ENCODE measurements at regions not wholly inside any gene's neighbourhood (a gene's known extent, or its start where the extent isn't known, plus 50 kb on each side); places are given as distances from the start of the nearest gene placed in this dataset.

DNA sequence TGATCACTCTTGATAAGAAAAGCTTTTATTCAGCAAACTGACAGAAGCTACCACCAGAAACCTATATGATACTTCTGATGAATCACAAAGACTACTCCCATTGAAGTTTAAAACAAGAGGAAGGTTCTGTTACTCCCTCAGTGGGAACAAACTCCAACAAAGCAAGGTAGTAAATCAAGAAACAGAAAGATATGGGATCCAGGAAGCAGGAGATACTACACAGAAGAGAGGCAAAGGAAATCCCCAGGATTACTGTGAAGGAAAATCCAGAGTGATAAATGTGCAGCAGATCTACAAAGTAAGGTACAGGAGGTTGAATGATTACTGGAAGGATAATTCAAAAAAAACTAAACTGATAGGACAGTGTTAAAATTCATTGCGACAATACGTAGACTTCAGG is 222.4 kb downstream of the HHIP start:
- no peak for TF ChIP-seq POLR2A (IDR thresholded peaks at IDR 0.05; ENCODE audit: low read depth, low read length)
- FAIRE-seq: no peak
- DNase-seq (ENCODE audit: insufficient read length, low spot score): no peak

DNA sequence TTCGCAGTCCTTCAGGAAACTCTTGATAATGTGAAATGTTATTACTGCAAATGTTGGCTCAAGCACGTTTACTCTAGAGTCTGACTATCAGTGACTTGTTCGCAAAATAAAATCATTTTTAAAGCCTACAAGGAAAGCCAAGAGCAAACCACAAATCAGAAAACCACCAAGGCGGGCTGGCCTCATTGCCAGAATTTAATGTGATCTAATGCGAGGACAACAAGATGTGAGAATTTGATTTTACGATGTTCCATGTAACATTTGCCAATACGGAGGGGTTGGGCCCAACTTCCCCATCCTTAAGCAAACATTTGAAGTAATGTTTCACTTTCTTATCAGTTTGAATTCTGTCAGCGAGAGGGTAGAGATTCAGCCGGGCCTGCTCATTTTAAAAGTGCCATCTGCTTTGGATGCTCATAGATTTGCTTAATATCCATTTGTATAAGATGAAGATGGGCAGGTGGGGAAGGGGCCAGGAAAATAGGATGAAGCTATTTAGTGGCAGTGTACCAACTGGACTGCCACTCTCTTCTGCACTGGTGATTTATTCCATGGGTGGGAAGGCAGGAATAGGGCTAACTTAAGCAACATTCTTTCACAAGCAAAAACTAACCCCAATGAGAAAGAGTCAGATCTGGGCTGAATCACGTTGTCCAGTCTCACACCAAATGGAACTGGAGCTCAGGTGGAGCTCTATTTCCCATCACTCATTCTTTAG is 225.3 kb downstream of the ANAPC10 start:
- no peak for TF ChIP-seq POLR2A (IDR thresholded peaks at IDR 0.05; ENCODE audit: low read depth, low read length)
- no peak for DNase-seq (ENCODE audit: insufficient read length, low spot score)
- FAIRE-seq: no peak

DNA sequence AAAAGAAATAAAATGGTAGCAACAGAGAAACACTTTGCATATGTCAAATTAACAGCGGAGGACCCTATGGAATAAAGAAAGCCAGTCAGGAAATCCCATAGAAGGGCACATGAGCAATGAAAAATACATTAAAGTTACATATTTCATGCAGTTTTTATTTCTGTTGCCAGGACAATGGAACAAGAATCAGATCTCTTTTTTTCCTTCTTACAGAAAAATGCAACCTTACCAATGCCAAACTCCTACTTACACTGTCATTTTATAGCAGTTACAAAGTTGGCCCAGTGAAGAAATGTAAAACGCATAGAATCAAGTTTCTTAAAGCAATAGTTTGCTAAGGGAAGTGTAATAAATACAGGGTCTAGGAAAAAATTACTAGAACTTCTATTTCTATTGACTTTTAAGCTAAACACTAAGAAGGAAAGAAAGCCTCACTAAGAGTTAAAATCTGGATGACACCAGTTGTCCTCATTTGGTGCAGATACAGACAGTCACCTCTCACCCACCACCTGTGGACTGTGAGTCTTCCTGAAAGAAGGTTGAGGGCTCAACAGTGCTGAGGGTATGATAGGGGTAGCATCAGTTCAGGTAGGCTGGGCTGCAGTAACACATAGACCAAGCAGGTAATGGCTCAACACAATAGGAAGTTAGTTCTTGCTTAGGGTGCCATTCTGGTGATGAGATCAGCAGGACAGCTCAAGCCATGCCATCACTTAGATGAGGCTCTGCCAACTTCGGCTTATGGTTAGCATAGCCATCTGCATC is 224.6 kb downstream of the ANAPC10 start:
- FAIRE-seq: no peak
- DNase-seq (ENCODE audit: insufficient read length, low spot score): no peak
- TF ChIP-seq POLR2A (IDR thresholded peaks at IDR 0.05; ENCODE audit: low read depth, low read length): no peak

DNA sequence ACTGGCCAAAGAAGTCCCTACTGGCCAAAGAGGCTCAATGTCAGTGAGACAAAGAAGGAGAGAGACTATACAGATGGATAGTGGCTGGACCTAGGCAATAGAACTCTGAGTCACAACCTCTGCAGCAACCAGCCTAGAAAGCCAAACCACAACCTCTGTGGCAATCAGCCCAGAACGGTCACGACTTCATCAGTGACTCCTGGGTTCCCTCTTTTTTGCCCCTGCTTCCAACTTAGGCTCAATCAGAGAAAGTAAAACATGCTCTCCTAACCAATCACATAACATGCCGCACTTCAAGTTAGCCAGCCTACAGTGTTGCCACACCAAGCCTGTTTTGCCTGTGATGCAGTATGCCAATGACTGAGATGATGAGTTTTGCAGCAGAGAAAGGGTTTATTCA is 203.4 kb downstream of the ANAPC10 start:
- FAIRE-seq: peak; percentile 71
- no peak for TF ChIP-seq POLR2A (IDR thresholded peaks at IDR 0.05; ENCODE audit: low read depth, low read length)
- peak; percentile 15 for DNase-seq (ENCODE audit: insufficient read length, low spot score)

DNA sequence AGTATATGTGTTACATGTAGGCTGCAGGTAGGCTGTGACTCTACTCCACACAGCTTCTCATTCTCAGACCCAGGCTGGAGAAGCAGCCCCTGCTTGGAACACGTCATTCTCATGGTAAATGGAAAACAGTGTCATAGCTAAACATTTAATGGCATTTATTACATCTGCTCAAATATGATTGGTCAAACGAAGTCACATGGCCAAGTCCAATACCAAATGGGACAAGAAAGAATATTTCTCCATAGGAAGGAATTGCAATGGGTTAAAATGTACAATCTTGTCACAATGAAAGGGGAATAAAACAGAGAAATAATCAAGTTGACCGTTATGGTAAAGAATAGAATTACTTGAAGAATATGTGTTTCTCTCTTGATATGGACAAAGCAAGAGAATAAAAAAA is 198.6 kb downstream of the ANAPC10 start:
- DNase-seq (ENCODE audit: insufficient read length, low spot score) (no peak), FAIRE-seq (no peak)
- no peak for TF ChIP-seq POLR2A (IDR thresholded peaks at IDR 0.05; ENCODE audit: low read depth, low read length)

DNA sequence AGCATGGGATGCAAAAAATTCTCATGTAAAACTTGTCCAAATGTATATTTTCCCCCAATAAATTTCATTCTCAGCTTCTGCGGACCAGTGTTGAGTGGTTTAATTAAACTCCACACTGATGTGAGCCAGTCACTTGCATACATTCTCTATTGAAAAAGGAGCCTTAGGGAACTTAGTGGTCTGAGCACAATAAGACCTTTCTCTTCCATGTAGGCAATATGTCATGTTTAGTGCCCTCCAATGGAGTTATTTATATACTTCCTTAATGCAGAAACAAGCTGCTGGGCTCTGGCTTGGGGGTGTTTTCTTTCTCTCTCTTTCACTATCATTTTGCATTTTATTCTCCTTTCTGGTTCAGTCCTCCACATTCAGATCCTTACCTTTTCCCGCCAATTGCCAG is 196.9 kb downstream of the ANAPC10 start:
- TF ChIP-seq POLR2A (IDR thresholded peaks at IDR 0.05; ENCODE audit: low read depth, low read length): no peak
- DNase-seq (ENCODE audit: insufficient read length, low spot score) (no peak), FAIRE-seq (no peak)

DNA sequence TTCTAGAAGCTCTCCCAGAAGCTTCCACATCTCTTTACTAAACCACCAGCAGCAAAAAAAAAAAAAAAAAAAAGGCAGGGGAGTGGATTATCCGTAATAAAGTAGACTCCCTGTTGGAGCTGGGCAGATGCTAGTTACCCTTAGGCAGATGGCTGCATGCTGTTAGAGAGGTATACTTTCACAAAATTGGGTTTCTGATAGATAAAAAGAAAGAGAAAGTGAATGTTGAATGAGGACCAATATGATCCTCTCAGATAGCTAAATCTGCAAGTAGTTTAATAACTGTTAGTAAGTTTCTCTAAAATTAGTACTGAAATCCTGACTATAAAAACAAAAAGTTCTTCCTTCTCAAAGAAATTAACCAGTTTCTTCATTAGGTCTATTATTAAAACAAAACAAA is 195.4 kb downstream of the ANAPC10 start:
- FAIRE-seq (no peak), DNase-seq (ENCODE audit: insufficient read length, low spot score) (no peak)
- TF ChIP-seq POLR2A (IDR thresholded peaks at IDR 0.05; ENCODE audit: low read depth, low read length): no peak

DNA sequence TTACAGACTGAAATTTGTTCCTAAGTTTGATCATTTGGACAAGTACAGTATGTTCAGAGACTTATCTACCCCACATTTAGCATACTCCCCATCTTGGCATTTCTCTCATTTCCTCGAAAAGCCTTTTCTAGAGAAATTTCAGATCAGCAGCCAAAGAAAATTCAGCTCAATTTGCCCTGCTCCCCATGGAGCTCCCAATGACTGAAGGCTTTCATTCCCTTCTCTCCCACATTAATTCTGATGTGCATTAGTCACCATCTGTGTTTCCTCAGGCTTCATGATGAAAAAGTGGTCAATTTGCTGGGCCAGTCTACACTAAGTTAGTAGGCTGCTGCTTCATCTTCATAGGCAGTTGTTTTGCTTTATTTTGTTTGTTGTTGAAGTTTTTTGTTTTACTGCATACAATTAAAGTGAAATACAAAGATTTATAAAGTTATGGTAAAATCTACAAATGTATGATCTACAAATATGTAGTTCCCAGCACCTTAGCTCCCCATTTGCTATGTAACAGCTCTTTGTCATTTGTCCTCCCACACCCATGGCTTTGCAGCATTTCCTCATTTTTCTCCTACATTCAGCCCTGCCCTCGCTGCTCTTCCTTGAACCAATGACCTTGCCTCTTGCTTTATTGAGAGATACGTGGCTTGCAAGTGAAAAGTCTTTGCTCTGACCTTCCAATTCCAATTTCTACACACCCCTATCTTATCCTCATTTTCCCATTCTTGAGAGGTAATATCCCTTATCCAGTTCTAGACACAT is 193.9 kb downstream of the ANAPC10 start:
- FAIRE-seq: no peak

DNA sequence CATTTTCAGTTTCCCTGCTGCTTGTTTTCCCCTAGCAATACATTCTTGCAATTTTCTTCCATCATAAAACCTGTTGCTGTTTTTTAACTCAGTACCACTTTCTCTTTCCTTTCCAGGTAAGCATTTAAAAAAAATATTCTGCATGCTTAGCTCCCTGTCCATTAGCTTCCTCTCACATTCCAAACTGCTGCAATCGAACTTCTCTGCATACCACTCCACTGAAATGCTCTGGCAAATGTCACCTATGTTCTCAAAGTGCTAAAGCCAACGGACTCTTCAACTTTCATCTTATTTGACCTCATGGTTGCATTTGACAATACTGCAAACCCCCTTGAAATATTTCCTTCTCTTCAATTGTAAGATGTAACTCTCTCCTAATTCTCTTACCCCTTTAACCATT is 192.7 kb downstream of the ANAPC10 start:
- no peak for FAIRE-seq
- no peak for TF ChIP-seq POLR2A (IDR thresholded peaks at IDR 0.05; ENCODE audit: low read depth, low read length)
- DNase-seq (ENCODE audit: insufficient read length, low spot score): no peak

More for the DNA sequence above, 193.9 kb downstream of the ANAPC10 start:
- no peak for DNase-seq (ENCODE audit: insufficient read length, low spot score)
- TF ChIP-seq POLR2A (IDR thresholded peaks at IDR 0.05; ENCODE audit: low read depth, low read length): no peak

DNA sequence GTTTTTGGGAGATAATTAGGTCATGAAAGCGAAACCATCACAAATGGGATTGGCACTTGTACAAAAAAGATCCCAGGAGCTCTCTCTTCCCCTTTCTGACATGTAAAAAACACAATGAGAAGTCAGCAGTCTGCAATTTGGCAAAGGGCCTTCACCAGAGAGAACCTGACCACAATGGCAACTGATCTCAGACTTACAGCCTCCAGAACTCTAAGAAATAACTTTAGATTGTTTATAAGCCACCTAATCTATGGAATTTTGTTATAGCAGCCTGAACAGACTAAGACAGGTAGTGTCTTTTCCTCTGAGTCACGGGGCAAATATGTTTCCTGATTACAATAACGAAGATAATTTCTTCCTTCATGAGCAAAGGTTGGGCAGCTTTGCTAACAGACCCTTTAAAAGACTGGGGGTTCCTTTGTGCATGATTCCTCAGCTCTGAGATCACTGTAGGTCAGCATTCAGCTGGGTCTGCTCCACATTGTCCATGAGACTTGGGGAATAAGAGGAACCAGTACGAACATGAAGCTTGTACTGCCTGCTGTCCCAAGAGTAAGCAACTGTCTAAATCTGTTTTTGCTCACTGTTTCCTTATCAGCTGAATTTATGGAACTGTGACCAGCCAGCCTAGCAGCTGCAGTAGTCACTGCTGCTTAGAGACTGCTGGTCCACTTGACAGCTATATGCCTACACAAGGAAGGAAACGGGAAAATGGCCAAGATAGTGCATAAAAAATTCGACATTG is 191.6 kb downstream of the ANAPC10 start:
- TF ChIP-seq POLR2A (IDR thresholded peaks at IDR 0.05; ENCODE audit: low read depth, low read length): no peak
- DNase-seq (ENCODE audit: insufficient read length, low spot score) (no peak), FAIRE-seq (no peak)

DNA sequence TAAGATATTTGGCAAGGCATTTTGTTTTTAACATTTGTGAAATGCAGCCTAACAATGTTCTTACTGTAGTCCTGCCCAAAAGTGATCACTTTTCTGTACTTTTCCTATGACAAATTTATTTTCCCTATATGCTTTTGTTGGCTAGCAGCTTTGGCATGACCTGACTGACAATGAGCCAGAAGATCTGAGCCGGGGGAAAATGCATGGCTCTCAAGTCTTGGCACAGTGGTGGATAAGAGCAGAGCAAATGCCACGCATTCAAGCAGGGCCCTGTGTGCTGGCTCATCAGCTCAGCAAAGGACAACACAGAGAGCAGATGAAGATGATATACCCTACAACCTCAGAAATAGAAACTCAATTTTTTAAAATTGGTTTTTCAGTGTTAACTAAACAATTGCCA is 187.3 kb downstream of the ANAPC10 start:
- DNase-seq (ENCODE audit: insufficient read length, low spot score) (no peak), FAIRE-seq (no peak)
- no peak for TF ChIP-seq POLR2A (IDR thresholded peaks at IDR 0.05; ENCODE audit: low read depth, low read length)
